B cell (primary cell): ENCODE measurements at regions not wholly inside any gene's neighbourhood (a gene's known extent, or its start where the extent isn't known, plus 50 kb on each side); places are given as distances from the start of the nearest gene placed in this dataset.

Experiments used
- ATAC-seq: fragments of 200-7000 bp; cut with Tn5 transposase; one replicate; pipeline ENCODE4 v1.10.0; 2021; ENCODE audit warnings: low read depth, mild to moderate bottlenecking, moderate number of reproducible peaks, moderate library complexity
- CTCF ChIA-PET: fragments of 350-600 bp; sonication (Branson Sonifier 250); formaldehyde crosslinking; loops from one replicate; lab custom pipeline; 2021; ENCODE audit warnings: antibody characterized with exemption, inconsistent platforms; lab: Charles Lee
- POLR2A ChIA-PET: fragments of 350-600 bp; sonication (Branson Sonifier 250); formaldehyde crosslinking; loops from one replicate; lab custom pipeline; 2021; ENCODE audit warnings: antibody characterized with exemption; lab: Charles Lee
- DNase-seq: peaks from one replicate; pipeline ENCODE4 v3.0.0; 2013
- H2AFZ ChIP-seq: 2 replicates; pipeline ENCODE4 v1.6.1; 2012; ENCODE audit warnings: mild to moderate bottlenecking, low read depth, low read length; ENCODE audit not compliant: insufficient read depth, poor library complexity, severe bottlenecking
- H3K27ac ChIP-seq, 2 donors: 1 replicate in 1 of 2; 2 replicates in 1 of 2; pipeline ENCODE4 v1.5.1; 2012 to 2013; ENCODE audit warnings: low read length in 2 of 2, mild to moderate bottlenecking in 2 of 2, moderate library complexity in 1 of 2
- H3K27me3 ChIP-seq, 4 experiments: fragments of 200-600 bp in 1 of 4; sonication (generic) in 1 of 4; replicated peaks in 1 of 4; 1 replicate in 2 of 4; 2 replicates in 2 of 4; pipeline versions ENCODE4 v1.6.1 to v1.7.0; 2013 to 2016; ENCODE audit warnings: low read length in 3 of 4, mild to moderate bottlenecking in 2 of 4, mixed read lengths in 1 of 4, moderate library complexity in 1 of 4; ENCODE audit not compliant: insufficient read depth in 4 of 4, control insufficient read depth in 3 of 4; ENCODE audit errors: control extremely low read depth in 1 of 4
- H3K36me3 ChIP-seq, 2 experiments: replicated peaks in 1 of 2; 1 replicate in 1 of 2; 2 replicates in 1 of 2; pipeline versions ENCODE4 v1.6.1 to v1.7.1; 2013; ENCODE audit warnings: low read length in 1 of 2; ENCODE audit not compliant: insufficient read depth in 2 of 2, control insufficient read depth in 1 of 2; ENCODE audit errors: control extremely low read depth in 1 of 2, extremely low read depth in 1 of 2
- H3K4me1 ChIP-seq, 2 donors: fragments of 200-600 bp in 1 of 2; sonication (generic) in 1 of 2; 1 replicate in 1 of 2; 2 replicates in 1 of 2; pipeline versions ENCODE4 v1.5.1 to v1.6.1; 2013 to 2017; ENCODE audit warnings: low read length in 2 of 2; ENCODE audit not compliant: control insufficient read depth in 2 of 2, insufficient read depth in 2 of 2
- H3K4me2 ChIP-seq: replicated peaks from 2 replicates; pipeline ENCODE3; 2012; ENCODE audit warnings: mild to moderate bottlenecking, low read depth, low read length; ENCODE audit not compliant: poor library complexity, severe bottlenecking
- H3K4me3 ChIP-seq, 5 experiments: fragments of 200-600 bp in 1 of 5; sonication (generic) in 1 of 5; 1 replicate in 3 of 5; 2 replicates in 2 of 5; pipeline versions ENCODE4 v1.5.1 to v1.7.0; 2011 to 2016; ENCODE audit warnings: low read length in 4 of 5, mild to moderate bottlenecking in 4 of 5, low read depth in 2 of 5, control low read depth in 1 of 5, moderate library complexity in 1 of 5; ENCODE audit not compliant: insufficient read depth in 1 of 5; ENCODE audit errors: control extremely low read depth in 1 of 5, extremely low read depth in 1 of 5
- H3K79me2 ChIP-seq: fragments of 200-600 bp; sonication (generic); one replicate; pipeline ENCODE4 v1.6.0; 2016; ENCODE audit warnings: low read length; ENCODE audit not compliant: control insufficient read depth, insufficient read depth
- H3K9ac ChIP-seq: fragments of 200-600 bp; sonication (generic); 2 replicates; pipeline ENCODE4 v1.6.1; 2017; ENCODE audit warnings: mild to moderate bottlenecking, low read length, moderate library complexity
- H3K9me3 ChIP-seq, 3 donors: one replicate each; pipeline versions ENCODE4 v1.6.1 to v1.7.1; 2013; ENCODE audit warnings: low read length in 2 of 3; ENCODE audit not compliant: control insufficient read depth in 2 of 3, insufficient read depth in 1 of 3; ENCODE audit errors: control extremely low read depth in 1 of 3
- H4K20me1 ChIP-seq: 2 replicates; pipeline ENCODE4 v1.6.0; 2012; ENCODE audit warnings: mild to moderate bottlenecking, low read length; ENCODE audit not compliant: insufficient read depth, control insufficient read depth, poor library complexity, severe bottlenecking
- H3K27ac Mint-ChIP-seq: one replicate; pipeline ENCODE4 v1.8.0; 2021; ENCODE audit warnings: mixed read lengths
- H3K27me3 Mint-ChIP-seq: one replicate; pipeline ENCODE4 v1.8.0; 2021; ENCODE audit warnings: mixed read lengths
- H3K4me1 Mint-ChIP-seq: one replicate; pipeline ENCODE4 v1.8.0; 2021; ENCODE audit warnings: mixed read lengths
- H3K4me3 Mint-ChIP-seq: one replicate; pipeline ENCODE4 v1.8.0; 2021; ENCODE audit warnings: mixed read lengths
- H3K9me3 Mint-ChIP-seq: one replicate; pipeline ENCODE4 v1.8.0; 2022; ENCODE audit warnings: mixed read lengths; ENCODE audit not compliant: insufficient read depth
- CTCF ChIP-seq: fragments of 200-600 bp; IDR thresholded peaks from one replicate; pipeline ENCODE4 v1.8.0; 2022; ENCODE audit warnings: antibody characterized with exemption, mild to moderate bottlenecking
- EZH2 ChIP-seq: IDR thresholded peaks from 2 replicates; pipeline ENCODE4 v1.6.1; 2012; ENCODE audit warnings: borderline replicate concordance, low read depth, mild to moderate bottlenecking, moderate library complexity, low read length; ENCODE audit not compliant: insufficient read depth, poor library complexity, severe bottlenecking
- WGBS: methylation state at CpG from one replicate; pipeline ENCODE4 v1.1.5; 2013; ENCODE audit warnings: missing lambda C conversion rate; ENCODE audit not compliant: insufficient coverage; 5-methylcytosine and 5-hydroxymethylcytosine counted together
- intact Hi-C: fragments of 100-400 bp; cut with micrococcal nuclease; formaldehyde crosslinking; loops from one replicate; pipeline ENCODE4 v1.10.0; 2022

GRCh38 chr3:24562895-24563294 lies 68.2 kb upstream of the THRB start:
- peaks cover 0 to 5% (median 0%) of the 10 kb centered on the region in 3 donors for H3K9me3 ChIP-seq
- CTCF ChIA-PET: no interaction called here
- Mint-ChIP-seq H3K4me3 (no peak overlapping the region), H3K9me3 (no peaks in the 10 kb centered on the region), H3K27me3 (peaks cover 13% of the 10 kb centered on the region), H3K4me1 (no peaks in the 10 kb centered on the region), H3K27ac (no peak overlapping the region)
- no peaks in the 10 kb centered on the region for H4K20me1 ChIP-seq
- 83% methylated on average over 1 of the region's 3 CpGs for WGBS
- POLR2A ChIA-PET: no interaction called here
- H3K4me2 ChIP-seq: no peak overlapping the region
- TF ChIP-seq CTCF (no peak), EZH2 (no peak)
- H3K36me3 ChIP-seq: no peaks in the 10 kb centered on the region
- intact Hi-C loops: no loop called here
- no peaks in the 10 kb centered on the region for H3K79me2 ChIP-seq
- no peak overlapping the region for H3K27ac ChIP-seq
- no peaks in the 10 kb centered on the region for H3K4me1 ChIP-seq
- ATAC-seq: no peak
- no peak overlapping the region for H2AFZ ChIP-seq
- H3K27me3 ChIP-seq: no peaks in the 10 kb centered on the region
- no peak for DNase-seq
- H3K4me3 ChIP-seq: no peak overlapping the region
- no peak overlapping the region for H3K9ac ChIP-seq

- Mint-ChIP-seq H3K9me3 (no peaks in the 10 kb centered on the region), H3K4me1 (no peaks in the 10 kb centered on the region), H3K4me3 (no peak overlapping the region), H3K27me3 (peaks cover 8% of the 10 kb centered on the region), H3K27ac (no peak overlapping the region)
- TF ChIP-seq EZH2 (no peak), CTCF (no peak)
- H2AFZ ChIP-seq: no peak overlapping the region
- intact Hi-C loops: no loop called here
- no peaks in the 10 kb centered on the region for H3K27me3 ChIP-seq
- POLR2A ChIA-PET: no interaction called here
- DNase-seq: no peak
- no peak for ATAC-seq
- H3K9ac ChIP-seq: no peak overlapping the region
- H3K4me2 ChIP-seq: no peak overlapping the region
- no peaks in the 10 kb centered on the region for H3K4me1 ChIP-seq
- no peaks in the 10 kb centered on the region for H4K20me1 ChIP-seq
- no peaks in the 10 kb centered on the region for H3K79me2 ChIP-seq
- H3K27ac ChIP-seq: no peak overlapping the region
- no peaks in the 10 kb centered on the region for H3K36me3 ChIP-seq
- no CpG with 5 or more reads among the region's 1 CpG for WGBS
- H3K4me3 ChIP-seq: no peak overlapping the region
- CTCF ChIA-PET: no interaction called here
- H3K9me3 ChIP-seq: peaks cover 0 to 5% (median 0%) of the 10 kb centered on the region in 3 donors
Measured at GRCh38 chr3:24565053-24565452, 70.4 kb upstream of the THRB start.
